ENCODE measurements at regions not wholly inside any gene's neighbourhood (a gene's known extent, or its start where the extent isn't known, plus 50 kb on each side); places are given as distances from the start of the nearest gene placed in this dataset.

DNA sequence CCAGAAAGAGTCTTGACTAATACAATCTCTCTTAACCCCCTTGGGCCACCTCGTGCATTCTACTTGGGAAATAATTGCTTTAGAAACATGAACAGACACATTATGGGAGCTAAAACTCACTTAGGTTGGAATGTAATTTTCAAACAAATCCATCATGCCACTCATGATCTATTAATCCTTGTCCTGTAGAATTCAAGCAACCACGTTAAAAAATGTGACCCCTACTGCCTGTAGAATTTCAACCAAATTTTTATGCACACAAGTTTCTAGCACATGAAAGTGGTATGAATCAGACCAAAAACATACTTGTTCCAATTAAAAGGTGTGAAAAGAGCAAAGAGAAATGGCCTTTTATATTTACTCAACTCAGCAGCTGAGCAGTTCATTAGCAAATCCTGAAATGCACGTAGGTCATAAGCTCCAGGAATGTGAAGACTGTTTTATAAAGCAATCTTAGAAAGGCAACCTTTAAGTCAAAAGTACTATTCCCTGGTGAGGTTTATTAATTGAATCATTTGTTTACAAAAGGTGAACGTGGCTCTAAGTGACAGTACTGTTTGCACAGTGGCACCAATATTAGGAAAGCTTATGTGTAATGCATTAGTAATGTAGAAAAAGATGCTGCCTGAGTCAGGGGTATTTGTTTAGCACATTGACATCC is 459.4 kb upstream of the UBE2E3 start:
- TF ChIP-seq POLR2A (IDR thresholded peaks at IDR 0.05) = no peak
- no peak for TF ChIP-seq CTCF (IDR thresholded peaks at IDR 0.05)
